CD4-positive, alpha-beta T cell treated with Interleukin-4 for 4 hours (primary cell): ENCODE measurements at regions not wholly inside any gene's neighbourhood (a gene's known extent, or its start where the extent isn't known, plus 50 kb on each side); places are given as distances from the start of the nearest gene placed in this dataset.
"Not testable (repeated sequence)": the region's sequence is repeated elsewhere in the genome, so short reads cannot be mapped to it uniquely, and the experiment has no call there.

Experiments used
- DNase-seq: peaks from one replicate; pipeline ENCODE4 v3.0.0-alpha.2; 2020

DNA sequence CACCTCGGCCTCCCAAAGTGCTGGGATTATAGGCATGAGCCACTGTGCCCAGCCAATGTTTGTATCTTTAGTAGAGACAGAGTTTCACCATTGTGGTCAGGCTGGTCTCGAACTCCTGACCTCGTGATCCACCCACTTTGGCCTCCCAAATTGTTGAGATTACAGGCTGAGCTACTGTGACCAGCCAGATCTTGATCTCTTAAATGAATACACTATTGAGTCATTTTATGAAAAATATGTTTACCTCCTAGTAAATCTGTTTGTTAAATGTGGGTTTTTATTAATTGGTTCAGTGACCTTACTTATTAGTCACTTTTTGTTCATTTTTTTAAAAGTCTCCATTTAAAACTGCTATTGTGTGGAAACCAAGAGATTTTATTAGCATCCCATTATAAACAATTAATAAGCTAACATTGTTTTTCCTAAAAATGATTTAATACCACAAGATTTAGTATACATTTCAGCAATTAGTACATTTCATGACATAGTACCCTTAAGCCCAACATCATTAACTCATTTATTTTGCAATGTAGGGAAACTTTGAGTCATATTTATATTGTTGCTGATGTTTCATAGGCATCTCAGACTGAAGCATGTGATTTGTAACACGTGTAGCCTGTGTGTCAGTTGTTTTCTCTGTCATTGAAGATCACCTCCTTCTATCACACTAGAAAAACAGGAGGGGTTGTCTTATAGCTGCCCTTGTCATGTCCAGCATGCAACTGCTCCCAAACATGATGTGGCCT is 261.2 kb downstream of the TAF11L14 start:
- DNase-seq: no peak

DNA sequence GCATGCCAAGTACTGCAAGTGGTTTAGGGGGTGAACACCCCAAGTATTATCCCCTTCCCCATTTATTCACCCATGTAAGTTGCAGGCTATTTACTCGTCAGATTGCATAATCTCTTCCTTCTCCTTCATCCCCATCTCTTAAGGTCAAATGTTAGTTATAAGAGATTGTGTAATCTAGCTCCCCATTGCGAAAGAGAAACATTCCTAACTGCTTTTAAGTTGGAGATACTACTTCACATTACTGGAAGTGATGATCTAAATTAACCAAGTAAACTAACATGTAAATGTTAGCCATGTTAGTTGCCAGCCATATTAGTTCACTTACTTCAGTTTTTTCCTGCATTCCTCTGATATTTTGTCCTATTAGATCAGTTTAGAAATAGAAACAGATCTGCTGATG is 262.3 kb downstream of the TAF11L14 start:
- DNase-seq: no peak

DNA sequence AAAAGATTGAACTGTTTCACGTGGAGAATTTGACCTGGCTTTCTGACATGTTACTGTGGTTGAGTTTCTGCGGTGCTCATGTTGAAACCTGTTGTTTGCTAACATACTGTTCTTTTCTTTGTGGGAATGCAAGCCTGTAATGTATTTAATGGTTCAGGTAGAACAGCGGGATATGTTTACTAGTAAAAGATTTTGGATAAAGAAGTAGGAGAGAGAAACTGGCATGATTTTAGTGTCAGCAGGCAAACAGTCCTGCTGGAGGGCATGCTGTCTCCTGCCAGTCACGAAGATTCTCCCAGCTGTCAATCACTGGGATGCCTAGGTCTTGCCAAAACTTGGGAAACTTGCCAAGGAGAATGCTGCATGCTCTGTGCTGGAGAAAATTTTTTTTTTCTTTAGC is 263.5 kb downstream of the TAF11L14 start:
- no peak for DNase-seq

DNA sequence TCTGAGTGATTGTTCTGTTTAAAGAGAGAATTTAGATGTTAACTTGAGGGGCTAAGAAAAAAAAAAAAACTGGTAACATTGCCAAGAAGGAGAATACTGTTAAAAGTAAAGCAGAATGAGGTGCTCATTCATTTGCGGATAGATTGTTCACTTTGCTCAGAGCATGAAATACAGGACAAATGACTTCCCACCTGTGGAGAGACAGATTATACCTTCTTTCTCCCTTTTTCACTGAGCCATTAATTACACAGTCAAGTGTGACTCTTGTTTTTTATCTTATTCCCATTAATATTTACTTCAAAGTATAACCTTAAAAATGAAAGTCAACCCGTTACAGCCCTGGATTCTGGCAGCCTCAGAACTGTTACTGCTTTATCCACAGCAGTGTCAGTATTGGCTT is 264.5 kb downstream of the TAF11L14 start:
- no peak for DNase-seq

DNA sequence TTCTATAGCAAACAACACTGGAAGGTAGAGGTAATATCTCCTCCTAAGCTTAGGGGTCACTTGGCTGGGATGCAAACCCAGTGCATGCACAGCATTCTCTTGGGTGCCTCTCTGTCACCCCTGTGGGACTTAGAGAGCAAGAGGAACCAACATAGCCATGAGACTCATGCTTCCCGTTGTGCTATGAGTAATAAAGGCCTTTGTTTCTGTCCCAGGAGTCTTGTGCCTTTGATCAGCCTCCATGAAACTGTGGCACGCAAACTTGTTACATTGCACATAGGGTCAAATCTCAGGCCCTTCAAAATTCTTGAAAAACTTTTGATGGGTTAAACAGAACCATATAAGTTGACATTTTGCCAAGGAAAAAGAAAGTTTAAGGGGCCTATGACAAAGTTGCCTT is 272.8 kb downstream of the TAF11L14 start:
- no peak for DNase-seq

DNA sequence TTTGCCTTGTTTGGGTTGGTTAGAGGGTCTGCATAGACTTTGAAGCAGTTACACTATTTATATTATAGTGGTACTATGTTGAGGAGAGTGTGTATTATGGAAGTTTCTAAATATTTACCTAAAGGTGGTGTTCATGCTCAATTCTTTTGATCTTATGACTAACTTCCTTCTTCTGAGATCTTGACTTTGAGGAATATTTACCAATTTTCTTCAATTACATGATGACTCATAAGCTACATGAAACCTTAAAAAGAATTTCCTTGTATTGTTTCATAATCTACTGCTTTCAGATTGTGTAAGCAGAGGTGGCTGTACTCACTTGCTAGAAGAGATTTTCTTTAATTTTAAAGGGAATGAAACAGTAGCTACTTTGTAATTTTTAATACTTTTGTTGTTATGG is 276.1 kb downstream of the TAF11L14 start:
- no peak for DNase-seq

DNA sequence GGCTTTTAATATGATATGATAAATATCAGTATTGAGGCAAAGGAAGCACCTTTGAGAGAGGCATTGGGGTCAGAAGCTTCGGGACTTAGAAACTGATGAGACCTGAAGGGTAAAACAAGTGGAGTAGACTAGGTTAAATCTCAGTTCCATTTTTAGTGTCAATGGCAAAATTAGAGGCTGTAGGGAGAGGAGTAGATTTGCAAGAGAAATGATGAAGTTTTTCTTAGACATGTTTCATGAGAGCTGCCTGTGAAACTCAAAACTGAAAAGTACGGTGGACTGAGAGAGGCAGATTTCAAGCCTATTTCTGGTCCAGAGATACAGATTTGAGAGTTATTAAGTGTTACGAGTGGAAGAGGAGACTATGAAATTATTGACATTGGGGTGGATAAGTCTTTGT is 278.5 kb downstream of the TAF11L14 start:
- DNase-seq: no peak

DNA sequence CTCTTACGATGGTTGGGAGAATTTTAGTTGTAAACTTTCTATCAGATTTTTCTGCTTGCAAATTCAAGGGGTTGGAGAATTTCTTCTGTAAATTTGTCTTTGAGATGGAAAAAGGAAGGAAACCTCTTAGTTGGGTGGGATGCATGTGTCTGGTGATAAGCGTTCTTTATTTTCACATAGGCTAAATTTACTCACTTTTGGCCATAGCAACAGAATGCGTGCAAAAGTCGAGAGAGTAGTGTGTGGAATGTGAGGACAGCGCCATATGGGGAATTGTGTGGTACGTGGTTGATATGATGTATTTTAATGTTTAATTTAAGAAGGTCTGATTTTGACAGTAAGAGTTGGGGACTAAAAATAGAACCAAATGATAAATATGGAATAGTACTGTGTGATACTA is 282.2 kb downstream of the TAF11L14 start:
- no peak for DNase-seq

DNA sequence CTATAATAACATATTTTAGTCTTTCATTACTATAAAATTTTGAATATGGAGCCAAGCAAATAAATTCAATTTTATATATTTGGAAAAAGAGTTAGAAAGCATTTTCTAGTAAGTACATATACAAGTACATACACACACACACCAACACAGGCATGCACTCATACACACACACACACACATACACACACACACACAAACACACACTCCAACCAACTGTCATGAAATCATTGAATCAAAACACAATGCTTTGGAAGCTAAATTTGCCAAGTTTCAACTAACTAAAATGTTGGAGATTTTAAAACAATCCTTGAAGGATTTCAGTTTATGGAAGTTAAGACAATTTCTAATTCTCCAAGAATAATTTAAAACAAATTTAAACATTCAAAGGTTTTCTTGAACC is 283.2 kb downstream of the TAF11L14 start:
- no peak for DNase-seq

DNA sequence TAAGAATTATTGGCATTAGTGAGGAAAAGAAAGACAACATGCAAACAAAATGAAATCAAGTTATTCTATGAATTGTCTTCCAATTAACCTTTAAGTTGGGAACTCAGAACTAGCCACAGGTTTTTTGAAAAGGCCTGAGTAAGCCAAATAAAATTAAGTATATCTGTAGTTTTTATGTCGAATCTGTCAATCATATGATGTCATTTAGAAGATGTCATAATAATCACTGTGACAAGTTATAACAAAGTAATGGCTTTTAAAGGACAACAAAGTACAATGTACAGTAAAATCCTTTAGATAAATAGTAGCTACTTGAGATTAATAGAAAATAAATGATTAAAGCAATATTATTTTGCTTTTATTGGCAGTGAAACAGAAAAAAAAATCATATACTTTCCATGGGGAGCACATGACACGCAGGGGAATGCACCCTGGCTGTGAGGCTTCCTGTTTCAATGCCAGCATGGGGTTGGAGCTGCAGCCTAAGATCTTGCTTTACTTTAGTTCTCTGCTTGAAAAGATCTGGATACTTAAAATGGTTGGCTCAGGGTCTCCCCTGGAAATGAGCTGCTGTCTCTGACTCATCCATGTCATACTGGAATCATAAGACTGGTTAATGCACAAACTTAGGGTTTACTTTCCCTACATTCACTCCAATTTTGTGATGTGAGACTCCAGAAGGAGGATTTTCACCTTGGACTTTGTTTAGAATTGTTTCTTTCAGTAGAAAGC is 284.3 kb downstream of the TAF11L14 start:
- no peak for DNase-seq

DNA sequence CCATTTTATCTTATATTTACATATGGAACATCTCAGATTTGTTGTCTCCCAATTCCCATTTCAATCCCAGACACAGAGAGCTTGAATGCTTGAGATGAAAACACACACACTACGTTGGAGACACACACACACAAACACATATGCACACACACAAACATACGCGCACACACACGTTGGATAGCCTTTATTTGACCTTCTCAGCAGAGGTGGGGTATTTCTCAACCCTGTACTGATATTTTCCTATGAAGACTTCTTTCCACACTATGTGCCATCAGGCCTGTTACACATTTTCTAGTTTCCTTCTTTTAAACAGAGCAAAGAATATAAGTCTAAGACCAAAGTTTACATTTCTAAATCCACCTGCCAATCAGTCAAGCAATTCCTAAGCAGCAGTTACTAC is 291.0 kb downstream of the TAF11L14 start:
- DNase-seq: no peak

DNA sequence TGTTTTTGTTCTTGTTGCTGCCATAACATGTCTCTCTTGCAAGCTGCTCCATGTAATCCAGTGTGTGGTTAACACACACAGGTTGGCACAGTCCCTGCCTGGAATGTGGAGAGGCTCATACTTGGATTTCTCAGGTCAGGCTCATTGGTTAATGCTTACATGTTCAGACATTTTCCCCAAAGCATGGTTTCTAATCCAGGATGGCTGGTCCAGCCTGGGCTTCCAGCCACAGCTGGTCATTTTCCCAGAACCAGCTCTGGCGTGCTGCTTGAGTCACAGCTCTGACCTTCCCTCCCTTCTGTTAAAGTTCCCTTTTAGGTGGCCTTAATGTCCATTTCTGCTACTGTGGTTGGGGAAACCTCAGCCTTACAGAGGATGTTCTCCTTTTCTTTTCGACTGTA is 294.3 kb downstream of the TAF11L14 start:
- DNase-seq: no peak

DNA sequence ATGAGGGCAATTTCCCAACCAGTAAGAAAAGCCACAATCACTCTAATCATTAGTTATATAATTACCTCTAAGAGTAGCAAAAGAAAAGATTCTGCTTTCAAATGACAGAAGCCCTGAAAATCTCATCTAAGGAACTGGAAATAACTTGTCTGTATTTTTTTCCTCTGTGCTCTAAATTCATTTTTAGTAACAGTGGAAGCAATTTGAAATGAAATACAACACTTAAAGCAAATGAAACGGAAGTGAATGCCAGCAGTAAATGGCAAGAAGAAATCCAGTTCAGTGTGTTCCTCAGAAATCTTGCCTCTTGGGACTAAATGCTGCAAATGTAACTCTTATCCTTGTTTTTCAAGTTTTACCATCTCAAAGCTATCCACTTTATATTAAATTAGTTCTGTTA is 294.9 kb downstream of the TAF11L14 start:
- DNase-seq: no peak

DNA sequence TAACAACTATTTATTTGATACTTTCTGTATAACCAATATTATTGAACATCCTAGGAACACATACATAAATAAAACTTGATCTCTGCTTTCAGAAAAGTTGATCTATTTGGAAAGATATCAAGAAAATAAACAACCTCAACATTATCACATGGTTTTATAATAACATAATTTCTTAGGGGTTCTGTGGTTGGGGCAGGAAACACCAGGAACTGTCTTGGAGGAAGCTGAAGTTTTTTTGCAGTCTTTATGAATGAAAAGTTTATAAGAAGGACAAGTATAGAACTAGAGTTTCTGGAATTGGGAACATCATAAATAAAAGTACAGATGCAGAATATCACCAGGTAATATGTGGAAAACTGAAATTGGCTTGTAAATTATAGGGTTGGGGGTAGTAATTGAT is 296.1 kb downstream of the TAF11L14 start:
- DNase-seq: no peak

DNA sequence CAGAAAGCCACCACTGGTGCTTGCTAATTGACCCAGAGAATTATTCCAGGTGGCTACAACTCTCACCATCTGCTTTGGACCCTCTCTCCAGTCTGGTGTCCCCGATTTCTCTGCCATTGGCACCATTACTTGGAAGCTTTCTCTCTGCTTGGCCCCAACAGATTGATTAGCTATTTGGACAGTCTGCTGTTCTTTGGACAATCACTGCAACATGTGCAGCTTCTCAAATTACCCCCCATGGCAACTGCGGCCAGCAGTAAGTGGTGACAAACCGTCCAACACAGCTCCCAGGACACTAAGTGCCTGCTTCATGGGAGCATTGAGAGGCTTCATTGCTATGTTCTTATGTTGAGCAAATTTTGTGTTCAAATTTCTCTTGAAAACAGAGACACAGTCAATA is 309.8 kb downstream of the TAF11L14 start:
- no peak for DNase-seq

DNA sequence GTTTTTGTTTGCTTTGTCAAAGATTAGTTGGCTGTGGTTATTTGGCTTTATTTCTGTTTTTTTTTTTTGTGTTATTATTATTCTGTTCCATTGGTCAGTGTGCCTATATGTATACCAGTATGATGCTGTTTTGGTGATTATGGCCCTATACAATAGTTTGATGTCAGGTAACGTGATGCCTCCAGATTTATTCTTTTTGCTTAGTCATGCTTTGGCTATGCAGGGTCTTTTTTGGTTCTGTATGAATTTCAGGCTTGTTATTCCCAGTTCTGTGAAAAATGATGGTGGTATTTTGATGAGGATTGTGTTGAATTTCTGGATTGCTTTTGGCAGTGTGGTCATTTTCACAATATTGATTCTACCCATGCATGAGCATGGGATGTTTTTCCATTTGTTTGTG is 312.8 kb downstream of the TAF11L14 start:
- DNase-seq: no peak

DNA sequence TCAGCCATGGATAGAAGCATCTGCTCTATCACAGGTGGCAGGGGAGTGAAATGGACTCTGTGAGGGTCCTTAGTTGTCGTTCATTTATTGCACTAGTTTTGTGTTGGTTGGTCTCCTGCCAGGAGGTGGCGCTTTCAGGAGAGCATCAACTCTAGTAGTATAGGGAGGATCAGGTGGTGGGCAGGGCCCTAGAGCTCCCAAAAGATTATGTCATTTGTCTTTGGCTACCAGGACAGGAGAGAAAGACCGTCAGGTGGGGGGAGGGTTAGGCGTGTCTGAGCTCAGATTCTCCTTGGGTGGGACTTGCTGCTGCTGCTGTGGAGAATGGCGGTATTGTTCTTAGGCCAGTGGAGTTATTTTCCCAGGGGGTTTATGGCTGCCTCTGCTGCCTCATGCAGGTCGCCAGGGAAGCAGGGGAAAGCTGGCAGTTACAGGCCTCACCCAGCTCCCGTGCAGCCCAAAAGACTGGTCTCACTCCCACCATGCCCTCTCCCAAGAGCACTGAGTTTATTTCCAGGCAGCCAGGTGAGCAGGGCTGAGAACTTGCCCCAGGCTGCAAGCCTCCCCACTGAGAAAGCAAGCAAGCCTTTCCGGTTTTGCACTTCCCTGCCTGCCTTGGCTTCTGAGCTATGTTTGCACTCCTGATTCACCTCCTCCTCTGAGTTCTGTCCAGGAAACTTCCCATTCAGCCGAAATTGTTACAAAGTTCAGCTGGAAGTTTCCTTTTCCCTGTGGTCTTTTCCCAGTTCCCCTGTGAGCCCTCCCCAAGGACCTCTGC is 317.3 kb downstream of the TAF11L14 start:
- DNase-seq: no peak

DNA sequence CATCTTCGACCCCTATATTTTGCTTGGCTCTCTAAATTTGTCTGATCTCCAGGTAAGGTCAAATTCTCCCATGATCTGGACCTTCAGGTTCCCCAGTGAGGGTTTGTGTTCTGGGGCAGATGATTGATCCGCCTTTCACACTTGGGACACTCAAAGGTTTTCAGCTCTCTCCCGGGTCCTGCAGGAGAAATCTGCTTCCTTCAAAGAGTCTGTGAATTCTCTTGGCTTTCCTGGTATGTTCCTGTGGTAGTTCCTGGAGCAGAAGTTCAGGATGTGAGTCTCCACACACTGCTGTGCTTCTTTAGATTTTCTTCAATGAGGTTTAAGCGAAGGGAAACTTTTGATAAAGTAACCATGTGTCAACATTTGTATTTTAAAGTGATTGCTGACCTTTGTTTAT is 318.0 kb downstream of the TAF11L14 start:
- no peak for DNase-seq

DNA sequence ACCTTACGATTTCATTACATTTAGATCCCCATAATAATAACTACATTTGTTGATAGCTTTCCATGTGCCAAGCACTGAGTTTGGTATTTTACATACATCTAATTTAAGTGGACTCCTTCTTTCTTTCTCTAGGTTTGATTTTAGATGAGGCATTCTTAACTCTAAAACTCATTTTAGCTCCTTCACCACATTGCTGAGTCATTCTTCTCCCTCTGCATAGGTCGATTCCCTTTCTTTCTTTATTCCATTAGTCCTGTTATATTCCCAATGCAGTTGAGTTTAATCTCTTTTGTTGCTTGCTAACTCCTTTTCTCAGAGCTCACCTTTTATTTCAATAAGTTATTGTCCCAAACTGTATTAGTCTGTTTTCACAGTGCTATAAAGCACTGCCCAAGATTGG is 329.8 kb downstream of the TAF11L14 start:
- no peak for DNase-seq

DNA sequence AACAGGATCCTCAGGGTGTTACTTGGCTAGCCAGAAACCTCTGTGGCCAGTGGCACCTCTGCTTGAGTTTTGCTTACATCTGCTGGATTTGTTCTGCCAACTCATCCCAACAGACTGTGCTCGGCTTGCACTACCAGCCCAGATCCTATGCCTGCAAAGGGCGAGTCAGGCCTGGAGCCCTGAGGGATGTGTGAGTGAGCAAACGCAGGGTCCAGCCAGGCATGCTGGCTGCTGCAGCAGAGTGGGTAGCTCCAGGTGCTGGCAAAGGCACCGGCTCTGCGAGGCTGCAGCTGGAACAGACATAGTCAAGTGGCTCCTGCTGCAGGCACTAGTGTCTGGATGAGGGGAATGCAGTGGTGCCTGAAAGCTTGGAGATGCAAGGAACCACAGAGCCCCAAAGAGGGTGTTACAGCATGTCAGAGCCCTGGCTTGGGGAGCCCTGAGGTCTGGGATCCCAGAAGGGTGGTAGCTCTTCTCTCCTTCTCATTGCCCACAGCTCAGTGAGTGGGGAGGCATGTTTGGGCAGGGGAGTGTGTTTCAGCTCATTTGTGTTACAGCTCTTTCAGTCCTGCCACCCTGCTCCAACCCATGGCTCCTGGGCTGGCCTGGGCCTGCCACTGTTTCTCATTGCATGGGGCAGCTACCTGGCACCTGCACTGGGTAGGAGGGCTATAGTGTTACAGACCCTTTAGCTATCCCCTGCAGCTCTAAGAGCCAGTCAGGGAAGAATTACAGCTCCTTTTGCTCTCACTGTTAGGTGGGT is 332.6 kb downstream of the TAF11L14 start:
- DNase-seq: no peak

DNA sequence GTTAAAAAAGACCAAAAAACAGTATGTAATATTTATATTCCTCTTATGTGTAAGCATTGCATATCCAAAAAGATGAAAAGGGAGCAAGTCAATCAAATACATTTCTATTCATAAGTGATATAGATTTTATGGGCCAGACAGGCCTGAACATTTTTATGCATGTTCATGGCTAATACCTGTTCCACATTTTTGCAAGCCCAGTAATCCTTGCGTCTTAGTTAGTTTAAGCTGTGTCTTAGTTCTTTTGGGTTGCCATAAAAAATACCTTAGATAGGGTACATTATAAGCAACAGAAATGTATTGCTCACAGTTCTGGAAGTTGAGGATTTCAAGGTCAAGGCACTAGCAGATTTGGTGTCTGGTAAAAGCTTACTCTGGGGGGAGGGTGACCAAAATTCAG is 342.1 kb downstream of the TAF11L14 start:
- no peak for DNase-seq

DNA sequence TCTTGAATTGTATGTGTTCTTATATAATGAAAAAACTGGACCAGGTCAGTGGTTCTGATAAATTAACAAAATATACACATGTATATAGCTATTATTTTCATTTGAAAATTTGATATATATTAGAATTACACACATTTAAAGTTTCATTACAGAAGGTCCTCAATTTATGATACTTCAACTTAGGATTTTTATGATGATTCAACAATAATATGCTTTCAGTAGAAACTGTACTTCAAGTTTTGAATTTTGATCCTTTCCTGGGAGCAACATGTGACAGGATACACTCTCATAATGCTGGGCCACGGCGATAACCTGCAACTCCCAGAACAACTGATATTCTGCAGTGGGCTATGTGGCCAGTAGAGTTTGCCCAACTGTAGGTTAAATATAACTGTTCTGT is 344.7 kb downstream of the TAF11L14 start:
- no peak for DNase-seq

DNA sequence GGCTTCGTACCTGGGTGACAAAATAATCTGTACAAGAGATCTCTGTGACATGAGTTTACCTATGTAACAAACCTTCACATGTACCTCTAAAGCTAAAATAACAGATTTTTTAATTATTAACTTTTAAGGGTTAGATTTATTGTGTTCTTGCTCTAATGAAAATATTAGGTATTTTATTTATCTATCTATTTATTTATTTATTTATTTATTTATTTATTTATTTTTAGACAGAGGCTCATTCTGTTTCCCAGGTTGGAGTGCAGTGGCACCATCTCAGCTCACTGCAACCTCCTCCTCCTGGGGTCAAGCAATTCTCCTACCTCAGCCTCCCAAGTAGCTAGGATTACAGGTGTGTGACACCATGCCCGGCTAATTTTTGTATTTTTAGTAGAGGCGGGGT is 348.4 kb downstream of the TAF11L14 start:
- not testable (repeated sequence) for DNase-seq
